ENCODE measurements at regions not wholly inside any gene's neighbourhood (a gene's known extent, or its start where the extent isn't known, plus 50 kb on each side); places are given as distances from the start of the nearest gene placed in this dataset.

DNA sequence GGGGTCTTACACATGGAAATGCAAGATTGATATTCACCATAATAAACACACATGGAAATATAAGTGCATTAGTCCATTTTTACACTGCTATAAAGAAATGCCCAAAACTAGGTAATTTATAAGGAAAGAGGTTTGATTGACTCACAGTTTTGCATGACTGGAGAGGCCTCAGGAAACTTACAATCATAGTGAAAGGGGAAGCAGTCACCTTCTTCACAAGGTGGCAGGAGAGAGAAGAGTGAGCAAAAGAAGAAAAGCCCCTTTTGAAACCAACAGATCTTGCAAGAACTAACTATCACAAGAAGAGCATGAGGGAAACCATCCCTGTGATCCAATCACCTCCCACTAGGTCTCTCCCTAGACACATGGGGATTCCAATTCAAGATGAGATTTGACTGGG is 111.7 kb upstream of the TP63 start:
- H3K36me3 ChIP-seq: no peaks in the 10 kb centered on the region
- no peak overlapping the region for H3K4me3 ChIP-seq
- no peaks in the 10 kb centered on the region for H3K4me1 ChIP-seq
- no peaks in the 10 kb centered on the region for H3K27me3 ChIP-seq
- TF ChIP-seq POLR2A (IDR thresholded peaks at IDR 0.05) (no peak), EP300 (IDR thresholded peaks at IDR 0.05) (no peak), POLR2AphosphoS5 (IDR thresholded peaks at IDR 0.05) (no peak)
- TF ChIP-seq, protein P1, sequence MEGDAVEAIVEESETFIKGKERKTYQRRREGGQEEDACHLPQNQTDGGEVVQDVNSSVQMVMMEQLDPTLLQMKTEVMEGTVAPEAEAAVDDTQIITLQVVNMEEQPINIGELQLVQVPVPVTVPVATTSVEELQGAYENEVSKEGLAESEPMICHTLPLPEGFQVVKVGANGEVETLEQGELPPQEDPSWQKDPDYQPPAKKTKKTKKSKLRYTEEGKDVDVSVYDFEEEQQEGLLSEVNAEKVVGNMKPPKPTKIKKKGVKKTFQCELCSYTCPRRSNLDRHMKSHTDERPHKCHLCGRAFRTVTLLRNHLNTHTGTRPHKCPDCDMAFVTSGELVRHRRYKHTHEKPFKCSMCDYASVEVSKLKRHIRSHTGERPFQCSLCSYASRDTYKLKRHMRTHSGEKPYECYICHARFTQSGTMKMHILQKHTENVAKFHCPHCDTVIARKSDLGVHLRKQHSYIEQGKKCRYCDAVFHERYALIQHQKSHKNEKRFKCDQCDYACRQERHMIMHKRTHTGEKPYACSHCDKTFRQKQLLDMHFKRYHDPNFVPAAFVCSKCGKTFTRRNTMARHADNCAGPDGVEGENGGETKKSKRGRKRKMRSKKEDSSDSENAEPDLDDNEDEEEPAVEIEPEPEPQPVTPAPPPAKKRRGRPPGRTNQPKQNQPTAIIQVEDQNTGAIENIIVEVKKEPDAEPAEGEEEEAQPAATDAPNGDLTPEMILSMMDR (IDR thresholded peaks at IDR 0.05): no peak
- no peak overlapping the region for H3K27ac ChIP-seq
- intact Hi-C loops (cut with DNase I; ENCODE audit: low total_unique reads): no loop called here
- H3K9me3 ChIP-seq: peaks cover 0 to 21% (median 5%) of the 10 kb centered on the region in 4 donors
- no peak for DNase-seq

DNA sequence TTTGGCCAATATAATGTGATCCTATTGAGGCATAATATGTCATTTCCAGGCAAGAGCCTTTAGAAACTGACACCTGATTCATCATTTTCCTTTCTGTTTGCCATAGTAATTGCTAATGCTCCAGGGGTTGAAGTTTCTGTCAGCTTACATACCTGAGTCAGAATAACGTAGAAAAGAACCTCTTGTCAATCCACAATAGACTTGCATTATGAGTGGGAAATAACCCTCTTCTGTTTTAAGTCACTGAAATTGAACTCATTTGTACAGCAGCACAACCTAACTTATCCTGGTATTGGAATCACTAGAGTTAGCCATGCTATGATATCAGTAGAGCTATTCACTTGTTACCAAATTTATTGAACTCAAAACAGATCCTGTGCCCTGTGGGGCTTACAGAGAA is 101.7 kb upstream of the TP63 start:
- TF ChIP-seq POLR2A (IDR thresholded peaks at IDR 0.05) (no peak), POLR2AphosphoS5 (IDR thresholded peaks at IDR 0.05) (no peak), EP300 (IDR thresholded peaks at IDR 0.05) (no peak)
- TF ChIP-seq, protein P1 (IDR thresholded peaks at IDR 0.05): no peak
- H3K4me3 ChIP-seq: no peak overlapping the region
- no peaks in the 10 kb centered on the region for H3K27me3 ChIP-seq
- intact Hi-C loops (cut with DNase I; ENCODE audit: low total_unique reads): no loop called here
- WGBS, 5 donors: 76 to 98% (median 89%) methylated on average over 1 of the region's 1 CpG
- no peaks in the 10 kb centered on the region for H3K4me1 ChIP-seq
- no peak overlapping the region for H3K27ac ChIP-seq
- H3K36me3 ChIP-seq: no peaks in the 10 kb centered on the region
- peaks cover 0 to 16% (median 0%) of the 10 kb centered on the region in 4 donors for H3K9me3 ChIP-seq
- no peak for DNase-seq

DNA sequence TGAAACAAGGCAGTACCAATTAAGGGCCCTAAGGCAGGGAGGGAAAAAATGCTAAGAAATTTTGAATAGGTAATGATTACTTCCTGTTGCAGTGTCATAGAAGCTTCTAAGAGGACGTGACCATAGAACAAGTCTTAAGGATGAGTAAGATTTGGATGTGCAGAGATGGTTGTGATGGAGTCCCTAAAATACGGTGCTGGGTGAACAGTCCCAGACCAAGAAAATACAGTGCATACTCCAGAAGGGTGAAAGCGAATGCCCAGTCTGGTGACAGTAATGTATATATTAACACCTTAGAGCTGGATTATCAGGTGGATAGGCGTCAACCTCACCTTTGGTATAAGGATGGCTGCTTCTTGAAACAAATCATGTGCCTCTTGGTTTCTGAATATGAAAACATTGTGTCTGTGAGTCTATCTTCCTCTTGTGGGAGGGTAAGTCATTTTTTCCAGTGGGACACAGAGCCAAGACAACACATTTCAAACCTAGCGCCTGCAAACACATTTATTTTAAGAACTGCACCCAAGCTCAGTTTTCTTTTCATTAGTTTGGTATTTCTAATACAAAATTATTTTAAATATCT is 101.2 kb upstream of the TP63 start:
- H3K27me3 ChIP-seq: no peaks in the 10 kb centered on the region
- no peaks in the 10 kb centered on the region for H3K36me3 ChIP-seq
- TF ChIP-seq EP300 (IDR thresholded peaks at IDR 0.05) (no peak), POLR2A (IDR thresholded peaks at IDR 0.05) (no peak)
- no peak overlapping the region for H3K4me3 ChIP-seq
- peaks cover 0 to 16% (median 0%) of the 10 kb centered on the region in 4 donors for H3K9me3 ChIP-seq
- H3K27ac ChIP-seq: no peak overlapping the region
- no peak for DNase-seq
- intact Hi-C loops (cut with DNase I; ENCODE audit: low total_unique reads): no loop called here
- 87 to 93% (median 92%) methylated on average over 5 of the region's 5 CpGs for WGBS, 5 donors
- no peaks in the 10 kb centered on the region for H3K4me1 ChIP-seq

DNA sequence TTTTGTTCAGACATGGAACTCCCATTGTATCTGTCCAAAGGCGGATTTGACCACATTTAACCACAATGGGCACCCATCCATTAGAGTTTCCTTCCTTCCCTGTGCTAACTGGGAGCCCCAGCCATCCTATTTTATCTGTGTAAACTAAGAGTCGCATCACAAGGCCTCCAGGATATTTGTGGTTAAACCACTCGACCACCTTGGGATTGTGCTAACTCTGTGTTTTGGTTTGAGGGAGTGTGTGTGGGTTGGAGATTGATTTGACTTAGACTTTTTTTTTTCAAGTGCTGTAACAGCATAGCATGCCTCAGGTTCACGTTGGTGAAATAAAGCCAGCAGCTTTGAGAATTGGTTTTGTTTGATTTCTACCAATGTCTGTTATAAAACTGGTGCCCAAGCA is 100.4 kb upstream of the TP63 start:
- DNase-seq: no peak
- H3K9me3 ChIP-seq: peaks cover 0 to 10% (median 0%) of the 10 kb centered on the region in 4 donors
- H3K4me3 ChIP-seq: no peak overlapping the region
- H3K27ac ChIP-seq: no peak overlapping the region
- no peaks in the 10 kb centered on the region for H3K27me3 ChIP-seq
- WGBS, 5 donors: 40 to 62% (median 45%) methylated on average over 4 of the region's 4 CpGs
- no peaks in the 10 kb centered on the region for H3K36me3 ChIP-seq
- intact Hi-C loops (cut with DNase I; ENCODE audit: low total_unique reads): no loop called here
- TF ChIP-seq EP300 (IDR thresholded peaks at IDR 0.05): no peak
- no peak for TF ChIP-seq POLR2A (IDR thresholded peaks at IDR 0.05)
- TF ChIP-seq, protein P1 (IDR thresholded peaks at IDR 0.05): no peak
- no peaks in the 10 kb centered on the region for H3K4me1 ChIP-seq

DNA sequence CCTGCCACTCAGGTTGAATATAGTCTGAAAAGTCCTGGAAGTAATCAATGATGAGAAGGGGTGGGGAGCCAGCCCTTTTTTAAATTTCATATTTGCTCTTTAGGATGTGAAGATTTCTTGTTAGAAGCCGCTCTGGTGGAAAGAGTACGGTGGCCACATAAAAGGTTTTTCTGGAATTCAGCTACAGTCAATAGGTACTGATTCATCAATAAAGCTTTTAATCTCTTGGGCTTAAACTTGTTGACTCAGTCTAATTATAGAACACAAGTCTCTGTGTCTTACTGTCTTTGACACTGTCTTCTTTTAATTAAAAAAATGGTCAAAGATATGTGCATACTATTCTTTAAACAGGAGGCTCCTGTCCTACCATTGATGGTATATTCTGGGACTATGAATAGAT is 99.9 kb upstream of the TP63 start:
- no peaks in the 10 kb centered on the region for H3K27me3 ChIP-seq
- no peak overlapping the region for H3K27ac ChIP-seq
- intact Hi-C loops (cut with DNase I; ENCODE audit: low total_unique reads): no loop called here
- no peak overlapping the region for H3K4me3 ChIP-seq
- DNase-seq: no peak
- peaks cover 0 to 6% (median 0%) of the 10 kb centered on the region in 4 donors for H3K9me3 ChIP-seq
- H3K4me1 ChIP-seq: no peaks in the 10 kb centered on the region
- WGBS, 5 donors: 69 to 93% (median 80%) methylated on average over 2 of the region's 2 CpGs
- H3K36me3 ChIP-seq: no peaks in the 10 kb centered on the region
- no peak for TF ChIP-seq POLR2AphosphoS5 (IDR thresholded peaks at IDR 0.05)
- TF ChIP-seq POLR2A (IDR thresholded peaks at IDR 0.05): no peak
